Osteocyte (in vitro differentiated cells): ENCODE measurements at regions not wholly inside any gene's neighbourhood (a gene's known extent, or its start where the extent isn't known, plus 50 kb on each side); places are given as distances from the start of the nearest gene placed in this dataset.

Experiments used
- DNase-seq: peaks from one replicate; pipeline ENCODE4 v3.0.0; 2021; ENCODE audit warnings: mixed read lengths; ENCODE audit not compliant: unreplicated experiment; ENCODE audit errors: extremely low spot score
- H3K27ac Mint-ChIP-seq: one replicate; pipeline ENCODE4 v1.8.0; 2021; ENCODE audit warnings: mild to moderate bottlenecking, mixed read lengths; ENCODE audit not compliant: unreplicated experiment
- H3K27me3 Mint-ChIP-seq: one replicate; pipeline ENCODE4 v1.8.0; 2021; ENCODE audit warnings: mixed read lengths; ENCODE audit not compliant: unreplicated experiment
- H3K36me3 Mint-ChIP-seq: one replicate; pipeline ENCODE4 v1.8.0; 2021; ENCODE audit warnings: mixed read lengths; ENCODE audit not compliant: unreplicated experiment
- H3K4me1 Mint-ChIP-seq: one replicate; pipeline ENCODE4 v1.8.0; 2021; ENCODE audit warnings: mixed read lengths; ENCODE audit not compliant: unreplicated experiment
- H3K4me3 Mint-ChIP-seq: one replicate; pipeline ENCODE4 v1.8.0; 2021; ENCODE audit warnings: mild to moderate bottlenecking, moderate library complexity, mixed read lengths; ENCODE audit not compliant: unreplicated experiment
- H3K9me3 Mint-ChIP-seq: one replicate; pipeline ENCODE4 v1.8.0; 2021; ENCODE audit warnings: mixed read lengths; ENCODE audit not compliant: unreplicated experiment
- TF ChIP-seq, protein P1 (sequence below): fragments of 200-600 bp; sonication (generic); IDR thresholded peaks from 2 replicates; pipeline ENCODE4 v1.5.0; 2021; ENCODE audit warnings: antibody characterized with exemption, mild to moderate bottlenecking, moderate library complexity

- peaks cover 37% of the 10 kb centered on the region for H3K27me3 Mint-ChIP-seq
- H3K27ac Mint-ChIP-seq, result no peak overlapping the region
- H3K9me3 Mint-ChIP-seq, result no peaks in the 10 kb centered on the region
- H3K36me3 Mint-ChIP-seq, result no peaks in the 10 kb centered on the region
- TF ChIP-seq, protein P1, sequence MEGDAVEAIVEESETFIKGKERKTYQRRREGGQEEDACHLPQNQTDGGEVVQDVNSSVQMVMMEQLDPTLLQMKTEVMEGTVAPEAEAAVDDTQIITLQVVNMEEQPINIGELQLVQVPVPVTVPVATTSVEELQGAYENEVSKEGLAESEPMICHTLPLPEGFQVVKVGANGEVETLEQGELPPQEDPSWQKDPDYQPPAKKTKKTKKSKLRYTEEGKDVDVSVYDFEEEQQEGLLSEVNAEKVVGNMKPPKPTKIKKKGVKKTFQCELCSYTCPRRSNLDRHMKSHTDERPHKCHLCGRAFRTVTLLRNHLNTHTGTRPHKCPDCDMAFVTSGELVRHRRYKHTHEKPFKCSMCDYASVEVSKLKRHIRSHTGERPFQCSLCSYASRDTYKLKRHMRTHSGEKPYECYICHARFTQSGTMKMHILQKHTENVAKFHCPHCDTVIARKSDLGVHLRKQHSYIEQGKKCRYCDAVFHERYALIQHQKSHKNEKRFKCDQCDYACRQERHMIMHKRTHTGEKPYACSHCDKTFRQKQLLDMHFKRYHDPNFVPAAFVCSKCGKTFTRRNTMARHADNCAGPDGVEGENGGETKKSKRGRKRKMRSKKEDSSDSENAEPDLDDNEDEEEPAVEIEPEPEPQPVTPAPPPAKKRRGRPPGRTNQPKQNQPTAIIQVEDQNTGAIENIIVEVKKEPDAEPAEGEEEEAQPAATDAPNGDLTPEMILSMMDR, result no peak
- H3K4me1 Mint-ChIP-seq, result peaks cover 19% of the 10 kb centered on the region
- no peak for DNase-seq
- no peak overlapping the region for H3K4me3 Mint-ChIP-seq
These were observed 195.8 kb downstream of the NXNL2 start for GRCh38 chr9:88730780-88731179.

- H3K27me3 Mint-ChIP-seq, result peaks cover 26% of the 10 kb centered on the region
- H3K4me3 Mint-ChIP-seq, result no peak overlapping the region
- H3K27ac Mint-ChIP-seq, result peak overlapping the region; percentile 13
- TF ChIP-seq, protein P1, result no peak
- peaks cover 19% of the 10 kb centered on the region for H3K4me1 Mint-ChIP-seq
- no peak for DNase-seq
- H3K36me3 Mint-ChIP-seq, result no peaks in the 10 kb centered on the region
- no peaks in the 10 kb centered on the region for H3K9me3 Mint-ChIP-seq
These were observed 197.2 kb downstream of the NXNL2 start for GRCh38 chr9:88732128-88732527.

- TF ChIP-seq, protein P1, result no peak
- H3K27ac Mint-ChIP-seq, result no peak overlapping the region
- no peaks in the 10 kb centered on the region for H3K9me3 Mint-ChIP-seq
- no peaks in the 10 kb centered on the region for H3K36me3 Mint-ChIP-seq
- peaks cover 19% of the 10 kb centered on the region for H3K27me3 Mint-ChIP-seq
- peaks cover 24% of the 10 kb centered on the region for H3K4me1 Mint-ChIP-seq
- H3K4me3 Mint-ChIP-seq, result no peak overlapping the region
- DNase-seq, result no peak
These were observed 198.9 kb downstream of the NXNL2 start for GRCh38 chr9:88733651-88734421.

DNA sequence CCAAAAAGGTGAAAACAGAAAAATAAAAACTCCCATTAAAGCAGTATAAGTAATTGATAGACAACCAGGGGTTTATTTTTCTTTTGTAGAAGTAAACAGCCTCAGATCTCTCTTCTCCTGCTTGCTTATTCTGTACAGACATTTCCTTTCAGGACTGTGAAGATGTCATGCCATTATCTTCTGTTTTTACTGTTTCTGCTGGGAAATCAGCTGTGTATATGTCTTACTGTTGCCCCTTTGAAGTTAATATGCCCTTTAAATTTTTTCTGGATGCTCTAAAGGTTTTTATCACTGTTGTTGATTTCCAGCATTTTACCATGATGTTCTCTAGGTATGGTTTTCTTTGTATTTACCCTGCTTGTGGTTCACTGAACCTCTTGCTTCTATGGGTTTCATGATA, 199.5 kb downstream of the NXNL2 start:
- H3K4me3 Mint-ChIP-seq, result no peak overlapping the region
- no peaks in the 10 kb centered on the region for H3K9me3 Mint-ChIP-seq
- H3K27ac Mint-ChIP-seq, result no peak overlapping the region
- peaks cover 13% of the 10 kb centered on the region for H3K27me3 Mint-ChIP-seq
- peaks cover 24% of the 10 kb centered on the region for H3K4me1 Mint-ChIP-seq
- H3K36me3 Mint-ChIP-seq, result no peaks in the 10 kb centered on the region
- DNase-seq, result no peak
- TF ChIP-seq, protein P1, result no peak

GRCh38 chr9:88736136-88736637, 201.2 kb downstream of the NXNL2 start:
- H3K27ac Mint-ChIP-seq, result no peak overlapping the region
- DNase-seq, result no peak
- peaks cover 16% of the 10 kb centered on the region for H3K27me3 Mint-ChIP-seq
- no peaks in the 10 kb centered on the region for H3K9me3 Mint-ChIP-seq
- peaks cover 24% of the 10 kb centered on the region for H3K4me1 Mint-ChIP-seq
- H3K36me3 Mint-ChIP-seq, result no peaks in the 10 kb centered on the region
- TF ChIP-seq, protein P1, result no peak
- H3K4me3 Mint-ChIP-seq, result no peak overlapping the region
